WERI-Rb-1 (cell line): ENCODE measurements at regions not wholly inside any gene's neighbourhood (a gene's known extent, or its start where the extent isn't known, plus 50 kb on each side); places are given as distances from the start of the nearest gene placed in this dataset.

Experiments used
- DNase-seq: peaks from one replicate; pipeline ENCODE4 v3.0.0-alpha.2; 2020
- H3K27ac ChIP-seq: fragments of 250-450 bp; sonication (Bioruptor Pico); 2 replicates; pipeline ENCODE4 v1.5.1; 2020; ENCODE audit warnings: mild to moderate bottlenecking, moderate library complexity
- H3K27me3 ChIP-seq: fragments of 250-450 bp; sonication (Bioruptor Pico); 2 replicates; pipeline ENCODE4 v1.5.1; 2021; ENCODE audit warnings: mild to moderate bottlenecking, low read depth, moderate library complexity; ENCODE audit not compliant: insufficient read depth, severe bottlenecking
- H3K36me3 ChIP-seq: fragments of 250-450 bp; sonication (Bioruptor Pico); 2 replicates; pipeline ENCODE4 v1.5.1; 2020; ENCODE audit warnings: mild to moderate bottlenecking, moderate library complexity
- H3K4me3 ChIP-seq: 2 replicates; pipeline ENCODE4 v1.5.1; 2011; ENCODE audit warnings: low read depth, mild to moderate bottlenecking, control low read depth, low read length
- H3K9me3 ChIP-seq: fragments of 250-450 bp; sonication (Bioruptor Pico); 2 replicates; pipeline ENCODE4 v1.5.1; 2021; ENCODE audit warnings: mild to moderate bottlenecking, moderate library complexity; ENCODE audit not compliant: severe bottlenecking
- TF ChIP-seq, protein P1 (sequence below): IDR thresholded peaks from 2 replicates; pipeline ENCODE4 v1.5.1; 2011; ENCODE audit warnings: low read depth, mild to moderate bottlenecking, control low read depth, inconsistent platforms, low read length

DNA sequence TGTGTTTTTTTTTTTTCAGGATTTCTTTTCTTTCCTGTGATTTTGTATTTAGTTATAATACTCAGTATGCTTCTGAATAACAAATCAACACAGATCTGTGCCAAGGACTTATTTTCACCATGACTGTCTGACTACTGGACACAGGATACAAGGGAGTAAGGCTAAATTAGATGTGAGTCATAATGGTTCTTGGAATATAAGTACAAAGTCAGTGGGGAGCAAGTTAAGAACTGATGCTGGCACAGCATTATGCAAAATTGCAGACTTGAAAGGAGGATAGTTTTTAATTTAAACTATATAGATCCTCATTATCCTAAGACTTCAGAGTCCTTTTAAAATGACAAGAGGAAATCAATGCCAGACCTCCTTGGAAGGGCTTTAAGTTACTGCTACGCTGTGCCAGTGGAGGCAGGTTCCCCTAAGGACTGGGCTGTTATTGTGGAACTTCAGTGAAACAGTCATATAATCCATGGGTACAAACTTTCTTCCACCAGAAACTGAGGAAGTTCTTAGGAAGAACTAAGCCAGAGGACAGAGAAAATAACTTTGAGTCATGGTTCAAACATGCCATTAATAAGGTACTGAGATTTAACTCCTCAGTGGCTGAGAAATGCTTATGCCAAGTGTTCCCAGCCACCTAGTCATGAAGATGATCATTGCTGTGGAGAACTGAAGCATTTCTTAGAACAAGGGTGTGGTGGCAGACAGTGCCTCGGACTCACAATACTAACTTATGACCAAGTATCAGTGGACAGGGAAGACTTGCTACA is 531.2 kb downstream of the HTR7 start:
- no peaks in the 10 kb centered on the region for H3K36me3 ChIP-seq
- no peak overlapping the region for H3K27ac ChIP-seq
- H3K9me3 ChIP-seq, result no peaks in the 10 kb centered on the region
- no peak for DNase-seq
- H3K27me3 ChIP-seq, result no peaks in the 10 kb centered on the region
- no peak overlapping the region for H3K4me3 ChIP-seq
- TF ChIP-seq, protein P1, sequence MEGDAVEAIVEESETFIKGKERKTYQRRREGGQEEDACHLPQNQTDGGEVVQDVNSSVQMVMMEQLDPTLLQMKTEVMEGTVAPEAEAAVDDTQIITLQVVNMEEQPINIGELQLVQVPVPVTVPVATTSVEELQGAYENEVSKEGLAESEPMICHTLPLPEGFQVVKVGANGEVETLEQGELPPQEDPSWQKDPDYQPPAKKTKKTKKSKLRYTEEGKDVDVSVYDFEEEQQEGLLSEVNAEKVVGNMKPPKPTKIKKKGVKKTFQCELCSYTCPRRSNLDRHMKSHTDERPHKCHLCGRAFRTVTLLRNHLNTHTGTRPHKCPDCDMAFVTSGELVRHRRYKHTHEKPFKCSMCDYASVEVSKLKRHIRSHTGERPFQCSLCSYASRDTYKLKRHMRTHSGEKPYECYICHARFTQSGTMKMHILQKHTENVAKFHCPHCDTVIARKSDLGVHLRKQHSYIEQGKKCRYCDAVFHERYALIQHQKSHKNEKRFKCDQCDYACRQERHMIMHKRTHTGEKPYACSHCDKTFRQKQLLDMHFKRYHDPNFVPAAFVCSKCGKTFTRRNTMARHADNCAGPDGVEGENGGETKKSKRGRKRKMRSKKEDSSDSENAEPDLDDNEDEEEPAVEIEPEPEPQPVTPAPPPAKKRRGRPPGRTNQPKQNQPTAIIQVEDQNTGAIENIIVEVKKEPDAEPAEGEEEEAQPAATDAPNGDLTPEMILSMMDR, result no peak

DNA sequence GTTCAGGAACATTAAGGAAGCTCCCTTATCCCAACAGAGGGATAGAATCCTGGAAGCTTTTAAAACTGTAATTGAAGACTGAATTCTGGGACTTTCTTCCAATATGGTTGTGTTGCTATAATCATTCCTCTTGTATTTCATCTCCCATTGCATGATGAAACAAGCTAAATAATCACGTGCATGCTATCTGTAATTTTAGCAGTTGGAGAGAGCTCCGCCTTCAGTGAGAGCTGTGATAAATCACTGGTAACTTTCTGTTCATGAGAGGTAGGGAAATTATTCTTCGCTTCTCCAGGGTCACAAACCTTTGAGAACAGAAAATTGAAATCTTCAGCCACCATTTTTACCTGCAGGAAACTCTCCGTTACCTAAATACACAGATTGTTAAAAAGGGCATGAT is 530.2 kb downstream of the HTR7 start:
- no peak for DNase-seq
- H3K27me3 ChIP-seq, result no peaks in the 10 kb centered on the region
- no peaks in the 10 kb centered on the region for H3K36me3 ChIP-seq
- no peaks in the 10 kb centered on the region for H3K9me3 ChIP-seq
- TF ChIP-seq, protein P1, result no peak
- no peak overlapping the region for H3K27ac ChIP-seq
- no peak overlapping the region for H3K4me3 ChIP-seq

DNA sequence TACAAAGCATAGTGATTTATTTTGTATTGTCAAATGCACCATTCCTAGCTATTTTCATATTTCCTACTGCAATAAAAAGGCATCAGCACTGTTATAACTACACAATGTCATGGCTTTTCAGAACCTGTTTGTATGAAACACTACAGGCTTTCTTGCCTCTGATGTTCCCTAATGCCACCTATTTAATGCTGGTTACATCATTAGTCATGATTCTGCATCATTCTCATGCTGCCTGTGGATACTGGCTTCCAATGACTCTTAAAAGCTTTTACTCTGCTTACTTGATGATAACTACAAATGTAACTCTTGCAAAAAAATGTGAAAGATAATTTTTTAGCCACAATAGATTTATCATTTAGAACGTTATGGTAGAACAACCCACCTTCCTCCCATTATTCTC is 529.4 kb downstream of the HTR7 start:
- DNase-seq, result no peak
- Histone ChIP-seq H3K4me3 (no peak overlapping the region), H3K9me3 (no peaks in the 10 kb centered on the region), H3K27me3 (no peaks in the 10 kb centered on the region), H3K36me3 (no peaks in the 10 kb centered on the region), H3K27ac (no peak overlapping the region)
- TF ChIP-seq, protein P1, result no peak

DNA sequence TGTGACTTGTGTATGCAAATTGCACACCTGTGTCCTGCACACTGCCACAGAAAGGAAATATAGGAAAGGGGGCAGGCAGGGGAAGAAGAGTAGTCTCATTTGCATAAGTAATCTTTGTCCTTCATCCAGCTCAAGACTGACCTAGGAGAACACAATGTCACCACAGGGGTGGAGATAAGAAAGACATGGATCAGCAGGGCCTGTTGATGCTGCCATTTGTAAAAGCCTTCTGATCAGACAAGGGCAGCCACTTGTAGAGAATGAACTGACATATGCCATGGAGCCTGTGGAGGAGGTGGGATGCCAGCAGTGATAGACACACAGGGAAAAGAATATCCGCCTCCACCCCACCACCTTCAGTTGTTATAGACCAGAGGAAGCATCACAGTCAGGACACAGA is 528.9 kb downstream of the HTR7 start:
- Histone ChIP-seq H3K36me3 (no peaks in the 10 kb centered on the region), H3K4me3 (no peak overlapping the region), H3K9me3 (no peaks in the 10 kb centered on the region), H3K27me3 (no peaks in the 10 kb centered on the region), H3K27ac (no peak overlapping the region)
- TF ChIP-seq, protein P1, result no peak
- DNase-seq, result no peak

DNA sequence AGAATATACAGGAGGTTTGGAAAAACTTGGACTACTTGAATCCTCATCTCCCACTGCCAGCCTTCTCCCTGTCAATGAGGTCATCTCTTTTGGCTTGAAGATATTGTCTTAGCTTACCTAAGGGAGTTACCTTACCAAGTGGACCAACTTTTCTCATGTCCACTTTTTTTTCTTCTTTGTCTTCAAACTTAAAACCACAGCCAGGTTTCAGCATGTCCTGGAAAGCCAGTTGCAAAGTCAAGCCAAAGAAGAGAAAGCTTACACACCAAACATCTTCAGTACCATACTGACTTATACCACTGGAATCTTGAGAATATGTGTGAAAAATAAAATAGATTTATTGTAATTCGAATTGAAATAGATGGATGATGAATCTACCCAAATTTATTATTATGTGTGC is 520.5 kb downstream of the HTR7 start:
- TF ChIP-seq, protein P1, result no peak
- DNase-seq, result no peak
- Histone ChIP-seq H3K4me3 (no peak overlapping the region), H3K9me3 (no peaks in the 10 kb centered on the region), H3K27me3 (no peaks in the 10 kb centered on the region), H3K36me3 (no peaks in the 10 kb centered on the region), H3K27ac (no peak overlapping the region)

DNA sequence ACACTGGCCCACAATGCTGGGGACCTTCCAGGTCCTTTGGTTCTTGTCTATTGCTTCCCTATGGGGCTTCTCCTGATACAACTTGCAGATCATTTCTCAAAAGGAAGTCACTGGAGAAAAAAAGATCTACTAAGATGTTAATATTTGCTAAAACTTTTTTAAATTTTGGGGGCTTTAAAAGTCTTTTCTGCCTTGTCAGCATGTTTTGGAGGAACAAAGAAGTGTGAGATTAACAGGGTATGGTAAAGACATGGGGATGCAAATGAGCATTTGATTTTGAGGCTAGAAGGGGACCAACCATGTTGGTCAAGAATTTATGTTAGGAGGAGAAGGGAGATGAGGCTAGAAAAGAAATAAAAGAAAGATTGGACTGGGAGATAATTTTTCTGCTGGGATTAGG is 515.4 kb downstream of the HTR7 start:
- H3K4me3 ChIP-seq, result no peak overlapping the region
- TF ChIP-seq, protein P1, result no peak
- H3K36me3 ChIP-seq, result no peaks in the 10 kb centered on the region
- H3K27ac ChIP-seq, result no peak overlapping the region
- no peak for DNase-seq
- H3K27me3 ChIP-seq, result no peaks in the 10 kb centered on the region
- no peaks in the 10 kb centered on the region for H3K9me3 ChIP-seq
